ENCODE measurements at regions not wholly inside any gene's neighbourhood (a gene's known extent, or its start where the extent isn't known, plus 50 kb on each side); places are given as distances from the start of the nearest gene placed in this dataset.
"Not testable (repeated sequence)": the region's sequence is repeated elsewhere in the genome, so short reads cannot be mapped to it uniquely, and the experiment has no call there.

DNA sequence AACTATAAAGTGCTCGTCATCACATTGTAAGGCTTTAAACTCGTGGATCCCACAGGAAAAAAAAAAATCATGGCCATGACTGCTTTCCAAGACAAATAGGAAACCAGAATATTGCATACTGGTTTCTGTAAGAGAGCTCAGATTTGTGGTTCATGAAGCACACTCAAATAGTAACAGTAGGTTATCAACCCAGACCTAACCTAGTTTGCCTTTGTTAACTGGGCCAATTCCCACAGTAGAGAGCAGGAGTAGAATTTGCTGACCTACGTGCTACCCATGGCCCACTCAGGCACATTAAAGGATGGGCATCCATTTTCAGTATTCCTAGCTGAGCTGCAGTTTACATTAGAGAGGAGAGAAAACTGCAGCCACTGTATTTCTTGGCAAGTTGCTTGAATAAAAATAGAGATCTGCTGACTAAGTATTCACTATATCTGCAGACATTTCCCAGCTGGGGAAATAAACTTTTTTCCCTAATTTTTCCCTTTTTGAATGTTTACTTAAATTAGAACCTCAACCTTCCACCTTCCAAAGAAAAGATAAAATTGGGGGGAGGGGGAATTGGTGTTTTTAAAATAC is 218.5 kb downstream of the SPANXN3 start:
- no peaks in the 10 kb centered on the region for H3K9me3 ChIP-seq
- no peak for DNase-seq
- TF ChIP-seq, protein P1, sequence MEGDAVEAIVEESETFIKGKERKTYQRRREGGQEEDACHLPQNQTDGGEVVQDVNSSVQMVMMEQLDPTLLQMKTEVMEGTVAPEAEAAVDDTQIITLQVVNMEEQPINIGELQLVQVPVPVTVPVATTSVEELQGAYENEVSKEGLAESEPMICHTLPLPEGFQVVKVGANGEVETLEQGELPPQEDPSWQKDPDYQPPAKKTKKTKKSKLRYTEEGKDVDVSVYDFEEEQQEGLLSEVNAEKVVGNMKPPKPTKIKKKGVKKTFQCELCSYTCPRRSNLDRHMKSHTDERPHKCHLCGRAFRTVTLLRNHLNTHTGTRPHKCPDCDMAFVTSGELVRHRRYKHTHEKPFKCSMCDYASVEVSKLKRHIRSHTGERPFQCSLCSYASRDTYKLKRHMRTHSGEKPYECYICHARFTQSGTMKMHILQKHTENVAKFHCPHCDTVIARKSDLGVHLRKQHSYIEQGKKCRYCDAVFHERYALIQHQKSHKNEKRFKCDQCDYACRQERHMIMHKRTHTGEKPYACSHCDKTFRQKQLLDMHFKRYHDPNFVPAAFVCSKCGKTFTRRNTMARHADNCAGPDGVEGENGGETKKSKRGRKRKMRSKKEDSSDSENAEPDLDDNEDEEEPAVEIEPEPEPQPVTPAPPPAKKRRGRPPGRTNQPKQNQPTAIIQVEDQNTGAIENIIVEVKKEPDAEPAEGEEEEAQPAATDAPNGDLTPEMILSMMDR (IDR thresholded peaks at IDR 0.05): no peak
- no peaks in the 10 kb centered on the region for H3K36me3 ChIP-seq
- H3K27ac ChIP-seq: no peak overlapping the region
- no peak overlapping the region for H3K4me3 ChIP-seq
- no peak for FAIRE-seq
- intact Hi-C loops (cut with DNase I): no loop called here
- peaks cover 7 to 12% (median 8%) of the 10 kb centered on the region in 3 donors for H3K4me1 ChIP-seq
- WGBS, 2 donors: 15 to 25% methylated on average over 3 of the region's 3 CpGs
- peak; percentile 77 to 85 (median 81) for ATAC-seq
- H3K27me3 ChIP-seq: no peaks in the 10 kb centered on the region

DNA sequence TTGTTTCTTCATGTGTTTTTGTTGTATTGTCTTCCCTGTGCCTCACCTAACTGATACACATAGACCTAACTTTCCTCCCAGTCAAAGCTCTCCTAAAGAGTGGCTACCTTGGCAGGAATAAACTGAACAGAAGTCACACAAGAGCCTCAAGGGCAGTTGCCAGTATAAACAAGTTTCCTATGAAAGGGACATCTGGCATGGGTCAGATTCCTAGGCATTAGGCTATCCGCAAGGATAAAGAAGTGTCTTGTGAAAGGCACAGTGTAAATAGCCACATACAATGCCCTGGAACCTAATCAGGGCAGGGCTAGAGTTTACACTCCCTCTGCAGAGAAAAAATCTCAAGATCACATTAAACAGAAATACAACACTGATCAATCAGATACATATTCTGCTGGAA is 220.8 kb downstream of the SPANXN3 start:
- TF ChIP-seq, protein P1 (IDR thresholded peaks at IDR 0.05): no peak
- peak in 1 of 6 donors; percentile 1 for DNase-seq
- FAIRE-seq: no peak
- Histone ChIP-seq H3K36me3 (no peaks in the 10 kb centered on the region), H3K4me3 (no peak overlapping the region), H3K4me1 (peaks cover 7 to 12% (median 8%) of the 10 kb centered on the region in 3 donors), H3K9me3 (no peaks in the 10 kb centered on the region), H3K27me3 (no peaks in the 10 kb centered on the region), H3K27ac (no peak overlapping the region)
- ATAC-seq: peak in 3 of 4 donors; percentile 35 to 72 (median 62)
- intact Hi-C loops (cut with DNase I): no loop called here
- 31 to 47% methylated on average over 1 of the region's 1 CpG for WGBS, 2 donors

DNA sequence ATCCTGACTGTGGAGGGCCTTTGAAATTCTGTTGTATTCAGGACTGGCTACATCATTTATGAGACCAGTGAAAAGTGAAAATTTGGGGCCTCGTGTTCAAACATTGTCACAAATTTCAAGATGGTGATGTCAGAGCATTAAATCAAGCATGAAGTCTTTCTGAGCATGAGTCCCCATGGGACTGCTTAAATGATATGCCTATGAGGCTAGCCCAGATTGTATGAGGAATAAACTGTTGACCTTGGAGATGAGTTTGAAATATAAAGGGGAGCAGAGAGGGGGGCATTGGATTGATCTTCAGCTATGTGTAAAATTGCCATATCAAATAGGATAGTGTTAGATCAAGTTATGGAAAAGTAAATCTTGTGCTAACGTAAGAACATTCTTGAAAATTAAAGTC is 230.0 kb downstream of the SPANXN3 start:
- H3K4me3 ChIP-seq: no peak overlapping the region
- H3K36me3 ChIP-seq: no peaks in the 10 kb centered on the region
- 37 to 44% methylated on average over 2 of the region's 2 CpGs for WGBS, 2 donors
- H3K27ac ChIP-seq: no peak overlapping the region
- no peaks in the 10 kb centered on the region for H3K4me1 ChIP-seq
- no peak for DNase-seq
- no peak for ATAC-seq
- H3K9me3 ChIP-seq: no peaks in the 10 kb centered on the region
- FAIRE-seq: no peak
- intact Hi-C loops (cut with DNase I): no loop called here
- no peaks in the 10 kb centered on the region for H3K27me3 ChIP-seq
- TF ChIP-seq, protein P1 (IDR thresholded peaks at IDR 0.05): no peak

DNA sequence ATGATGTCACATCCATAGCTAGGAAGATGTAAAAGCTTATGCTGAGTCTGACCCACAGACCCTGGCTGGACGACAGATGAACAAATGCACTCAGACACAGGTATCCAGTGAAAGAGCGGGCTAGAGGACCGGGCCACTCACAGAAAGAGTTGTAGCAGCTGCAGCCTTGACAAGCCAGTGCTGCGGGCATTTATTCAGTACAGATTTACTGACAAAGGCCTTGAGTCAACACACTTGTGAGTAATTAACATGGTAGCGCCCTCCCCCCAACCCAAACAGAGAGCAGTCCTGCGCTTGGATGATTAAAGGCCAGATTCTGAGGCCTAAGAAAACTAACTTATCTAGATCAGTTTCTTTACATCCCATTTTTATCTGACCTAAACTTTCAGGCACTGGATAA is 244.6 kb downstream of the SPANXN4 start:
- TF ChIP-seq, protein P1 (IDR thresholded peaks at IDR 0.05): no peak
- no peak for FAIRE-seq
- DNase-seq: no peak
- Histone ChIP-seq H3K36me3 (no peaks in the 10 kb centered on the region), H3K9me3 (no peaks in the 10 kb centered on the region), H3K4me3 (no peak overlapping the region), H3K4me1 (no peaks in the 10 kb centered on the region), H3K27me3 (no peaks in the 10 kb centered on the region), H3K27ac (no peak overlapping the region)
- WGBS, 2 donors: 67 to 89% methylated on average over 6 of the region's 6 CpGs
- intact Hi-C loops (cut with DNase I): no loop called here
- no peak for ATAC-seq

DNA sequence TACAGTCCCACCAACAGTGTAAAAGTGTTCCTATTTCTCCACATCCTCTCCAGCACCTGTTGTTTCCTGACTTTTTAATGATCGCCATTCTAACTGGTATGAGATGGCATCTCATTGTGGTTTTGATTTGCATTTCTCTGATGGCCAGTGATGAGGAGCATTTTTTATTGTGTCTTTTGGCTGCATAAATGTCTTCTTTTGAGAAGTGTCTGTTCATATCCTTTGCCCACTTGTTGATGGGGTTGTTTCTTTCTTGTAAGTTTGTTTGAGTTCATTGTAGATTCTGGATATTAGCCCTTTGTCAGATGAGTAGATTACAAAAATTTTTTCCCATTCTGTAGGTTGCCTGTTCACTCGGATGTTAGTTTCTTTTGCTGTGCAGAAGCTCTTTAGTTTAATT is 218.9 kb downstream of the SPANXN4 start:
- FAIRE-seq; DNase-seq; ATAC-seq; H3K4me3 ChIP-seq; H3K27me3 ChIP-seq; H3K27ac ChIP-seq; H3K4me1 ChIP-seq; H3K9me3 ChIP-seq; H3K36me3 ChIP-seq; intact Hi-C loops (cut with DNase I): not testable (repeated sequence)
- WGBS, 2 donors: 59 to 73% methylated on average over 2 of the region's 2 CpGs

All from pancreas (tissue), 10 donors.